Kidney epithelial cell (primary cell): ENCODE measurements at regions not wholly inside any gene's neighbourhood (a gene's known extent, or its start where the extent isn't known, plus 50 kb on each side); places are given as distances from the start of the nearest gene placed in this dataset.

Experiments
- DNase-seq: peaks from one replicate; pipeline ENCODE4 v3.0.0-alpha.2; 2010; ENCODE audit warnings: low read depth
- H3K27me3 ChIP-seq: 2 replicates; pipeline ENCODE4 v1.6.0; 2011; ENCODE audit warnings: low read length; ENCODE audit not compliant: control insufficient read depth, insufficient read depth
- H3K36me3 ChIP-seq: 2 replicates; pipeline ENCODE4 v1.5.1; 2011; ENCODE audit warnings: low read length; ENCODE audit not compliant: control insufficient read depth, insufficient read depth
- H3K4me3 ChIP-seq: 2 replicates; pipeline ENCODE4 v1.5.1; 2011; ENCODE audit warnings: low read depth, mild to moderate bottlenecking, control low read depth, low read length
- CTCF ChIP-seq: IDR thresholded peaks from 2 replicates; pipeline ENCODE4 v1.5.1; 2011; ENCODE audit warnings: mild to moderate bottlenecking, moderate library complexity, low read length, control low read depth, inconsistent platforms; ENCODE audit not compliant: insufficient read depth, poor library complexity, severe bottlenecking

DNA sequence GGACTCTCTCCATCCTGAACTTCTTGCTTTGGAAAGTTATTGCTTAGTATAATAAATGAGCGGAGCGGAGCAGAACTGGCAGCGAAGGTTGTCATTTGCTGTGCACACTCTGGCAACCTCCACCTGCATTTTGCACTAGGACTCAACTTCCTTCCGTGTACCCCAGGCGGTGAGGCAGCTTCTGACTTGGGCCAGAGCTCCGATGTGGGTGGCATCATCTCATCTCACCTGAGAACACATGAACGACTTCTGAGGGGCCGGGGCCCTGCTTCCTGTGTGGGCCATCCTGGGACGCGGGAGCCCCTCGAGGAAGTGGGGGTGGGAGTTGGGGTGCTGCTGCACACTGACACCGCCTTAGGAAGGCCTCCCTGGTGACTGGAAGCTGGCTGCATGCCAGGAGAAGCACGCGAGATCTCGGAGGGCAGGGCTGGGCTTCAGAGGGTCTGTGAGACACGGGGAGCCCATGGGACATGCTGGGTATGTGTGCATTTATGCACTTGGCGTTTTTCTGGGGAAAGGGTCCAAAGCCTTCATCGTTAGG lies 56.5 kb upstream of the COL5A1 start:
- DNase-seq = no peak
- H3K4me3 ChIP-seq = no peak overlapping the region
- H3K36me3 ChIP-seq = no peaks in the 10 kb centered on the region
- no peak for TF ChIP-seq CTCF
- no peaks in the 10 kb centered on the region for H3K27me3 ChIP-seq

DNA sequence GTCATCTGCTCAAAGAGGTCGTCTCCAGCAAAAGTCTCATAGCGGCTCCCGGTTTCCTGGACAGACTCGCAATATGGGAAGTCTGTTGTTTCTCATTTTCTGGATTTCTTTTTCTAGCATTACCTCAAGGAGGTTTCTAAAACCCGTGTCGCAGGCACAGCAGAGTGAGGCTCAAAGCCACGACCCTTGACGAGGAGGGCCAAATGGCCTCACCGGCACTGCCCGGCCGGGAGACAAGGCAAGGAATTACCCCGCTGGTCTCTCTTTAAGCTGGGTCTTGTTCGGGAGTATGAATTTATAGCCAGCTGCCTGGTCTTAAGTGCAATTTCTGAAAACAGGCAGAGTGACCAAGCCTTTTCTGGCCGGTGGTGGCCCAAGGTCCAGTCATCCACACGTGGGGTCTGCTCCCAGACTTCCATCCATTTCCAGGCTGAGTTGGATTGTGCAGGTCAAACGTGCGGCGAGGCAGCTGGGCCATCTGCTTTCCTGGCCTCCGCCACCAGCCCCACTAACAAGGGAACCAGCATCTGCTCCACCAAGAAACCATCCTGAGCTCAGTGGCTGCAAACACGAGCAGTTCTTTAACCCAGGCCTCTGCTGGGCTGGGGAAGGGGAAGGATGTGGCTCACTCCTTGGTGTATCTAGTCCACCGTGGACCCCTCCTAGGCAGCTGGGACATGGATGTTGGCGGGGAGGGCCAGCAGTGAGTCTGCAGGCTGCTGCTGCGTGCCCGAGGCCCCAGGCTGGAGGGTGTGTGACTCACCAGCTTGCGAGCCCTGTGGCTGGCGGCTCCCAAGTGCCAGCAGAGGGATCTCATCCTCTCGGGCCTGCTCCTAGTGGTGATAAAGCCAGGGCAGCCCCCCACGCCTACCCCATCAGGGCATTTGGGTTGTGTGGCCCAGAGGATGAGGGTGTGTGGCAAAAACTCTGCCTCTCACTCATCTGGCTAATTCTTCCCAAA lies 55.6 kb upstream of the COL5A1 start:
- Histone ChIP-seq H3K4me3 (no peak overlapping the region), H3K36me3 (no peaks in the 10 kb centered on the region), H3K27me3 (no peaks in the 10 kb centered on the region)
- TF ChIP-seq CTCF = no peak
- no peak for DNase-seq

GRCh38 chr9:134589748-134590147 lies 51.9 kb upstream of the COL5A1 start:
- Histone ChIP-seq H3K36me3 (no peaks in the 10 kb centered on the region), H3K27me3 (no peaks in the 10 kb centered on the region), H3K4me3 (no peak overlapping the region)
- no peak for DNase-seq
- no peak for TF ChIP-seq CTCF

- H3K27me3 ChIP-seq = no peaks in the 10 kb centered on the region
- no peak for DNase-seq
- H3K4me3 ChIP-seq = no peak overlapping the region
- H3K36me3 ChIP-seq = no peaks in the 10 kb centered on the region
- no peak for TF ChIP-seq CTCF
These were observed 51.1 kb upstream of the COL5A1 start for GRCh38 chr9:134590240-134591081.

DNA sequence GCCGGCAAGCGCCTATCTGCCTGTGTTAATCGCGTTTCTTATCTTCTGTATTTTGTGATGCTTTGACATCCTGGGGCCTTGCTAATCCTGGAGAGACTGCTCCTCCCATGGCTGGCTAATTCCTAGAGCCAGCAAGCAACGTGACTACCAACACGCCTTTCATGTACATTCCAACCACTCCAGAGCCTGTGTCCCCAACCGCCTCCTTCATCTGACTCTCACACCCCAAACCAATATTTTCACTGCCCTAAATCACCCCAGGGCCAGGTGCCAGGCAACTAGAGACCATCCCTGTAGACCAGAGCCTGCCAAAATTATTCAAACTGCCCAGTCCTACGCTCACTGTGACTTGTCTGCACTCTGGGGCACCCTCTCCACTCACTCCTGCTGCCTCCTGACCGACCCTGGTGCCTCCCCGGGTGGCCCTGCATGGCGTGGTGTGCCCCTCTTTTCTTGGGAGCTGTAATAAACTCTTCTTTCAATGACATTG lies 50.5 kb upstream of the COL5A1 start:
- no peak for TF ChIP-seq CTCF
- H3K36me3 ChIP-seq = no peaks in the 10 kb centered on the region
- H3K4me3 ChIP-seq = no peak overlapping the region
- no peak for DNase-seq
- H3K27me3 ChIP-seq = no peaks in the 10 kb centered on the region
